K562 (cell line): ENCODE measurements at regions not wholly inside any gene's neighbourhood (a gene's known extent, or its start where the extent isn't known, plus 50 kb on each side); places are given as distances from the start of the nearest gene placed in this dataset.
A peak's percentile ranks its signal among the peaks of the same experiment; 100 is the strongest.
"Not testable (repeated sequence)": the region's sequence is repeated elsewhere in the genome, so short reads cannot be mapped to it uniquely, and the experiment has no call there.

Experiments
- ATAC-seq: fragments of 200-7000 bp; cut with Tn5 transposase; 3 replicates; pipeline ENCODE4 v1.9.1; 2020; ENCODE audit warnings: moderate library complexity
- BruUV-seq: library from RNA; stranded (reverse); fragments of 400-500 nt; replicated peaks from 2 replicates; lab custom pipeline; 2021; lab: Mats Ljungman, UMichigan
- CTCF ChIA-PET: fragments of 300-600 bp; formaldehyde crosslinking; extraction: SDS; loops from one replicate; lab custom pipeline; 2021; ENCODE audit warnings: low intra/inter-chr PET ratio; lab: Yijun Ruan, JAX
- POLR2A ChIA-PET: fragments of 300-600, 350-650 bp; sonication (Branson Sonifier 250); formaldehyde crosslinking; extraction: SDS; loops from one replicate; lab custom pipeline; 2021; ENCODE audit warnings: antibody characterized with exemption, inconsistent platforms; lab: Yijun Ruan, JAX
- DNase-seq, 4 experiments: peaks; one replicate each; pipeline versions ENCODE4 v3.0.0 to v3.0.0-alpha.2; 2011 to 2018; ENCODE audit warnings: low spot score in 3 of 4, mixed read lengths in 3 of 4; ENCODE audit errors: extremely low read depth in 1 of 4
- FAIRE-seq: peaks from 2 replicates; lab custom pipeline; 2011; peaks lifted over from hg19 to GRCh38; lab: Jason Lieb, UNC
- H2AFZ ChIP-seq: 2 replicates; pipeline ENCODE4 v1.6.0; 2011; ENCODE audit warnings: low read depth, low read length, control low read depth, inconsistent platforms
- H3K27ac ChIP-seq: fragments of 200-600 bp; 3 replicates; pipeline ENCODE4 v1.8.0; 2011; ENCODE audit warnings: low read depth, mild to moderate bottlenecking, control low read depth, inconsistent platforms, low read length, moderate library complexity, mixed read lengths; ENCODE audit errors: extremely low read depth
- H3K27me3 ChIP-seq, 2 experiments: fragments of 300-600 bp in 1 of 2; 2 replicates in 1 of 2; 3 replicates in 1 of 2; pipeline versions ENCODE4 v1.6.0 to v1.8.0; 2011; ENCODE audit warnings: inconsistent platforms in 2 of 2, low read length in 2 of 2, mild to moderate bottlenecking in 1 of 2, mixed read lengths in 1 of 2, moderate library complexity in 1 of 2; ENCODE audit not compliant: control insufficient read depth in 2 of 2, insufficient read depth in 2 of 2
- H3K36me3 ChIP-seq: fragments of 300-600 bp; 3 replicates; pipeline ENCODE4 v1.8.0; 2011; ENCODE audit warnings: mild to moderate bottlenecking, low read length, inconsistent platforms; ENCODE audit not compliant: control insufficient read depth, insufficient read depth
- H3K4me1 ChIP-seq, 2 experiments: fragments of 200-600 bp in 1 of 2; replicated peaks in 1 of 2; 2 replicates in 1 of 2; 3 replicates in 1 of 2; pipeline versions ENCODE4 v1.5.1 to v1.8.0; 2011; ENCODE audit warnings: inconsistent platforms in 2 of 2, low read length in 2 of 2, mild to moderate bottlenecking in 1 of 2, mixed read lengths in 1 of 2, moderate library complexity in 1 of 2; ENCODE audit not compliant: control insufficient read depth in 2 of 2, insufficient read depth in 2 of 2
- H3K4me2 ChIP-seq: 2 replicates; pipeline ENCODE4 v1.6.1; 2011; ENCODE audit warnings: low read length, control low read depth, inconsistent platforms, mixed read lengths; ENCODE audit not compliant: insufficient read depth
- H3K4me3 ChIP-seq: fragments of 200-600 bp; sonication (generic), shearing (Covaris generic); 2 replicates; pipeline ENCODE4 v1.5.1; 2016; ENCODE audit warnings: control low read depth, inconsistent platforms
- H3K79me2 ChIP-seq: fragments of 200-600 bp; 3 replicates; pipeline ENCODE4 v1.8.0; 2011; ENCODE audit warnings: low read length, inconsistent platforms; ENCODE audit not compliant: control insufficient read depth, insufficient read depth
- H3K9ac ChIP-seq, 2 experiments: 2 replicates each; pipeline versions ENCODE4 v1.6.0 to v1.6.1; 2011; ENCODE audit warnings: low read depth in 2 of 2, low read length in 2 of 2, control low read depth in 1 of 2, inconsistent platforms in 1 of 2, mild to moderate bottlenecking in 1 of 2, mixed read lengths in 1 of 2; ENCODE audit not compliant: insufficient read depth in 1 of 2
- H3K9me1 ChIP-seq: one replicate; pipeline ENCODE4 v1.6.0; 2011; ENCODE audit warnings: inconsistent platforms, mild to moderate bottlenecking, low read length, moderate library complexity; ENCODE audit not compliant: control insufficient read depth, insufficient read depth
- H3K9me3 ChIP-seq: replicated peaks from 2 replicates; pipeline ENCODE4 v1.5.1; 2011; ENCODE audit warnings: low read depth, low read length, inconsistent platforms; ENCODE audit not compliant: control insufficient read depth, insufficient read depth
- H4K20me1 ChIP-seq: replicated peaks from 2 replicates; pipeline ENCODE4 v1.6.1; 2011; ENCODE audit warnings: low read length, inconsistent platforms, mixed read lengths; ENCODE audit not compliant: control insufficient read depth, insufficient read depth
- ARID1B ChIP-seq: fragments of 450-650 bp; IDR thresholded peaks from 2 replicates; pipeline ENCODE4 v1.6.1; 2016; ENCODE audit warnings: antibody characterized with exemption, mild to moderate bottlenecking, inconsistent platforms
- CBFA2T2 ChIP-seq: fragments of 450-650 bp; conservative IDR thresholded peaks from 2 replicates; pipeline ENCODE4 v1.6.1; 2017; ENCODE audit warnings: mild to moderate bottlenecking
- CBFA2T3 ChIP-seq: fragments of 450-650 bp; IDR thresholded peaks from 2 replicates; pipeline ENCODE4 v1.6.1; 2017
- DPF2 ChIP-seq: fragments of 450-650 bp; IDR thresholded peaks from 2 replicates; pipeline ENCODE4 v1.6.1; 2016
- NFIC ChIP-seq: fragments of 450-650 bp; IDR thresholded peaks from 2 replicates; pipeline ENCODE4 v1.6.1; 2017; ENCODE audit warnings: mild to moderate bottlenecking, inconsistent platforms
- SMAD4 ChIP-seq: fragments of 250-450 bp; sonication (Bioruptor Pico); conservative IDR thresholded peaks from 2 replicates; pipeline ENCODE4 v1.8.0; 2021; ENCODE audit warnings: inconsistent platforms, mild to moderate bottlenecking, moderate library complexity
- TAL1 ChIP-seq: fragments of 450-650 bp; IDR thresholded peaks from 2 replicates; pipeline ENCODE4 v1.6.1; 2016; ENCODE audit warnings: mild to moderate bottlenecking
- WGBS: fragments of 100-300 bp; shearing (Covaris generic); methylation state at CpG from one replicate; pipeline ENCODE4 v1.1.6; 2016; ENCODE audit warnings: low coverage, mixed read lengths; ENCODE audit not compliant: insufficient coverage; ENCODE audit errors: missing lambda C conversion rate; 5-methylcytosine and 5-hydroxymethylcytosine counted together
- in situ Hi-C: fragments of 300-500 bp; cut with MboI; formaldehyde crosslinking; loops from 4 replicates; pipeline ENCODE4 v1.15.0; 2018; ENCODE audit warnings: inconsistent platforms, mixed read lengths
- intact Hi-C: fragments of 100-400 bp; cut with micrococcal nuclease; formaldehyde crosslinking; loops from 2 replicates; pipeline ENCODE4 v1.14.2; 2022

- H3K79me2 ChIP-seq, H3K9me3 ChIP-seq, H3K4me2 ChIP-seq, H3K27ac ChIP-seq, in situ Hi-C loops, H4K20me1 ChIP-seq, H3K4me3 ChIP-seq, H3K27me3 ChIP-seq, BruUV-seq, H2AFZ ChIP-seq, intact Hi-C loops, H3K36me3 ChIP-seq, H3K9me1 ChIP-seq, FAIRE-seq, H3K9ac ChIP-seq, CTCF ChIA-PET, ATAC-seq: not testable (repeated sequence)
- peak in 1 of 4 experiments; percentile 3 for DNase-seq
- peaks cover 3 to 11% of the 10 kb centered on the region in 2 experiments; a peak in 2 of 5 replicates for H3K4me1 ChIP-seq
- TF ChIP-seq CBFA2T2: peak; percentile 40; the same call in 1 of the 2 replicates
- TF ChIP-seq CBFA2T3: peak; percentile 55
- TF ChIP-seq NFIC: 0 out of 2 replicates have a peak, but pooled peaks have one; percentile 6
- TF ChIP-seq ARID1B: peak; percentile 43; the same call in 1 of the 2 replicates
- TF ChIP-seq SMAD4 (CRISPR knock-in tag): 0 out of 2 replicates have a peak, but pooled peaks have one; percentile 25
- 0 out of 2 replicates have a peak, but pooled peaks have one; percentile 23 for TF ChIP-seq DPF2
- peak; percentile 48; the same call in 1 of the 2 replicates for TF ChIP-seq TAL1
- POLR2A ChIA-PET: interaction anchor here (1.3 kb wide), 1 partner anchor 10 kb away, joined by 4 read pairs; no protein-coding TSS in a partner anchor
- 20% methylated on average over 4 of the region's 4 CpGs for WGBS
Measured at GRCh38 chr4:18107848-18108528, 86.4 kb upstream of the LCORL start.
